Uterus (tissue), 3 donors: ENCODE measurements at regions not wholly inside any gene's neighbourhood (a gene's known extent, or its start where the extent isn't known, plus 50 kb on each side); places are given as distances from the start of the nearest gene placed in this dataset.

Source experiments
- DNase-seq, 2 donors: peaks; one replicate each; pipeline ENCODE4 v3.0.0-alpha.2; 2019 to 2020
- H3K27ac ChIP-seq, 2 donors: fragments of 200-600 bp; sonication (generic); 1 replicate in 1 of 2; 2 replicates in 1 of 2; pipeline ENCODE4 v1.5.1; 2016 to 2018
- H3K27me3 ChIP-seq, 2 donors: fragments of 200-600 bp; sonication (generic); one replicate each; pipeline ENCODE4 v1.5.1; 2018 to 2019; ENCODE audit warnings: control low read depth in 1 of 2
- H3K36me3 ChIP-seq, 2 donors: fragments of 200-600 bp; sonication (generic); one replicate each; pipeline ENCODE4 v1.5.1; 2019; ENCODE audit warnings: control low read depth in 1 of 2
- H3K4me1 ChIP-seq, 2 donors: fragments of 200-600 bp; sonication (generic); one replicate each; pipeline ENCODE4 v1.5.1; 2018 to 2019; ENCODE audit warnings: control low read depth in 1 of 2
- H3K4me3 ChIP-seq, 2 donors: fragments of 200-600 bp; sonication (generic); 1 replicate in 1 of 2; 2 replicates in 1 of 2; pipeline ENCODE4 v1.5.1; 2018 to 2019; ENCODE audit warnings: mild to moderate bottlenecking in 1 of 2
- H3K9me3 ChIP-seq, 2 donors: fragments of 200-600 bp; sonication (generic); one replicate each; pipeline ENCODE4 v1.5.1; 2019; ENCODE audit warnings: control low read depth in 1 of 2
- POLR2A ChIP-seq, 2 donors: fragments of 450-650 bp; IDR thresholded peaks; one replicate each; pipeline ENCODE4 v1.6.1; 2016; ENCODE audit warnings: antibody characterized with exemption in 2 of 2, mild to moderate bottlenecking in 1 of 2, moderate library complexity in 1 of 2
- intact Hi-C: fragments of 100-400 bp; cut with DNase I; formaldehyde crosslinking; loops from one replicate; pipeline ENCODE4 v1.15.1; 2023; ENCODE audit warnings: low total_unique reads
- TF ChIP-seq, protein P1 (sequence below), 4 experiments: fragments of 200-600 bp in 2 of 4; fragments of 450-650 bp in 2 of 4; sonication (generic) in 2 of 4; IDR thresholded peaks; one replicate each; pipeline ENCODE4 v1.5.1; 2016 to 2019; ENCODE audit warnings: antibody characterized with exemption in 4 of 4, mild to moderate bottlenecking in 2 of 4, moderate library complexity in 1 of 4
- donor health status: DM: yes; HTN: yes; CAD: no.

- no peak overlapping the region for H3K27ac ChIP-seq
- H3K36me3 ChIP-seq = no peaks in the 10 kb centered on the region
- no peaks in the 10 kb centered on the region for H3K27me3 ChIP-seq
- no peaks in the 10 kb centered on the region for H3K4me1 ChIP-seq
- no peak for DNase-seq
- no peaks in the 10 kb centered on the region for H3K9me3 ChIP-seq
- no peak overlapping the region for H3K4me3 ChIP-seq
- TF ChIP-seq POLR2A (IDR thresholded peaks at IDR 0.05) = no peak
- TF ChIP-seq, protein P1, sequence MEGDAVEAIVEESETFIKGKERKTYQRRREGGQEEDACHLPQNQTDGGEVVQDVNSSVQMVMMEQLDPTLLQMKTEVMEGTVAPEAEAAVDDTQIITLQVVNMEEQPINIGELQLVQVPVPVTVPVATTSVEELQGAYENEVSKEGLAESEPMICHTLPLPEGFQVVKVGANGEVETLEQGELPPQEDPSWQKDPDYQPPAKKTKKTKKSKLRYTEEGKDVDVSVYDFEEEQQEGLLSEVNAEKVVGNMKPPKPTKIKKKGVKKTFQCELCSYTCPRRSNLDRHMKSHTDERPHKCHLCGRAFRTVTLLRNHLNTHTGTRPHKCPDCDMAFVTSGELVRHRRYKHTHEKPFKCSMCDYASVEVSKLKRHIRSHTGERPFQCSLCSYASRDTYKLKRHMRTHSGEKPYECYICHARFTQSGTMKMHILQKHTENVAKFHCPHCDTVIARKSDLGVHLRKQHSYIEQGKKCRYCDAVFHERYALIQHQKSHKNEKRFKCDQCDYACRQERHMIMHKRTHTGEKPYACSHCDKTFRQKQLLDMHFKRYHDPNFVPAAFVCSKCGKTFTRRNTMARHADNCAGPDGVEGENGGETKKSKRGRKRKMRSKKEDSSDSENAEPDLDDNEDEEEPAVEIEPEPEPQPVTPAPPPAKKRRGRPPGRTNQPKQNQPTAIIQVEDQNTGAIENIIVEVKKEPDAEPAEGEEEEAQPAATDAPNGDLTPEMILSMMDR (IDR thresholded peaks at IDR 0.05) = no peak
- intact Hi-C loops = no loop called here
These were observed 80.5 kb upstream of the CNR1 start for GRCh38 chr6:88246654-88247053.

DNA sequence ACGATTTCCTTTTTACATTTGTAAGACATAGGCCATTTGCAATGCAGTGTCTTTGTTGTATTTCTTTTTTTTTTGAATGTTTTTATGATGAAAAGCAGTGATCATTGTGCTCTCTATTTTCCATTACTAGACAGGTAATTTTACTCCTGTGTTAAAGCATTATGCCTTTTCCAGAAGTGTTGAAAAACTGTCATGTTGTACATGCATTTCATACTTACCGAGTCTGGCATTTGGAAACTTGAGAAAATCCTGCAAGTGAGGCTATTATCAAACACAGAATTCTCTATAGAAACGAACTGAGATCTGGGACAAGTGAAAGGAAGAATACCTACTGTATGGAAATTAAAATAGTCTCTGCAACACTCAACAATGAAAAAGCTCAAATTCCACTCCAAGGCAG, 78.6 kb upstream of the CNR1 start:
- TF ChIP-seq, protein P1 (IDR thresholded peaks at IDR 0.05) = no peak
- no peak for TF ChIP-seq POLR2A (IDR thresholded peaks at IDR 0.05)
- Histone ChIP-seq H3K27ac (no peak overlapping the region), H3K9me3 (no peaks in the 10 kb centered on the region), H3K36me3 (no peaks in the 10 kb centered on the region), H3K27me3 (no peaks in the 10 kb centered on the region), H3K4me1 (no peaks in the 10 kb centered on the region), H3K4me3 (no peak overlapping the region)
- no peak for DNase-seq
- intact Hi-C loops = no loop called here

DNA sequence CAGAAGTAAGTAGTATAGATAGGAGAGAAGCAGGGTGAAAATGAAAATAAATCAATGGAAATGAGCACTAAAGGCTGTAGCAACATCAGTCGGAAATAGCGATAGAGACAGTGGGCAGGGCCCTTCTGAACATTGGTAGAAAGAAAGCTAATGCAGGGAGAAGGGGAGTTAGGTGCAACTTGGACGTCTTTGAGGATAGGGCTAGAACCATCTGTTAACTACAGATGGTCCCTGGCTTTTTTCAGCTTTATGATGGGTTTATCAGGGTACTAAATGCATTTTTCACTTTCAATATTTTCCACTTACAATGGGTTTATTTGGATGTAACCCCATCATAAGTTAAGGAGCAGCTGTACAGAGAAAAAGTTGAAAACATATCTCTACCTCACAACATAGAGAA, 72.8 kb upstream of the CNR1 start:
- Histone ChIP-seq H3K9me3 (no peaks in the 10 kb centered on the region), H3K4me3 (no peak overlapping the region), H3K4me1 (no peaks in the 10 kb centered on the region), H3K36me3 (no peaks in the 10 kb centered on the region), H3K27ac (no peak overlapping the region), H3K27me3 (no peaks in the 10 kb centered on the region)
- DNase-seq = no peak
- no peak for TF ChIP-seq POLR2A (IDR thresholded peaks at IDR 0.05)
- TF ChIP-seq, protein P1 (IDR thresholded peaks at IDR 0.05) = no peak
- intact Hi-C loops = no loop called here

- intact Hi-C loops = no loop called here
- H3K27me3 ChIP-seq = no peaks in the 10 kb centered on the region
- no peak for TF ChIP-seq POLR2A (IDR thresholded peaks at IDR 0.05)
- TF ChIP-seq, protein P1 (IDR thresholded peaks at IDR 0.05) = no peak
- no peak for DNase-seq
- H3K36me3 ChIP-seq = no peaks in the 10 kb centered on the region
- H3K27ac ChIP-seq = no peak overlapping the region
- H3K9me3 ChIP-seq = no peaks in the 10 kb centered on the region
- H3K4me1 ChIP-seq = no peaks in the 10 kb centered on the region
- no peak overlapping the region for H3K4me3 ChIP-seq
These were observed 71.9 kb upstream of the CNR1 start for GRCh38 chr6:88238065-88238464.

DNA sequence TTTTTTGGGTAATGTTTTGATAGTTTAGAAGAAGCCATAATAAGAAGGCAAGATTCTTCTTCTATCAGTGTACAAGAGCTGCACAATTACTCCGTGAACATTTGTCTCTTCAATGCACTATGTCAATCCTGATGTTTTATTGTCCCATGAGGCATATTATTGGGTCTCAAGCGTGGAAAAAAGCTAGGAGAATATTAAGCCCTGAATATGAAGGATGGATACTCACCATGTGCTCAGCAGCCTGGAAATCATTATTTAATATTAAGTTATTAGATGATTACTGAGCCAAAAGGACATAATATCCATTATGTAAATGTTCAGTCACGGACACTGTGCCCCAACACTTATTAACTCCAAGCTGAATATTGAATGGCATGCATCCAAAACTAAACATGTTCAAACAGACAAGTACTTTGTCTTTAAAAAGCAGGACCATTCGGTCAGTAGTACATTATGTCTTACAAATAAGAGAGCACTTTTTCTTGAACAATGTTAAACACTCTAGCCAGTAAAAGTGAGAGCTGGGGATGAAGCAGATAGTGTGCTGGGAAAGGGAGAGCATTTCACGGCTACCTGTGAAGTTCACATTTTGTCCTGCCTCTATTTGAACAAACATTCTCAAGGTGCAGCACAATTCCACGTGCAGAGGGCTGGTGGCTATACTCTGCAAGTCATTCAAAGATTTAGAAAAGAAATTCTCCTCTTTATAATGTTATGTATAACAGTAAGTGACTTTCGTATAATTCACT, 70.6 kb upstream of the CNR1 start:
- TF ChIP-seq, protein P1 (IDR thresholded peaks at IDR 0.05) = no peak
- TF ChIP-seq POLR2A (IDR thresholded peaks at IDR 0.05) = no peak
- no peak overlapping the region for H3K27ac ChIP-seq
- H3K9me3 ChIP-seq = no peaks in the 10 kb centered on the region
- no peaks in the 10 kb centered on the region for H3K4me1 ChIP-seq
- DNase-seq = no peak
- no peaks in the 10 kb centered on the region for H3K27me3 ChIP-seq
- no peak overlapping the region for H3K4me3 ChIP-seq
- intact Hi-C loops = no loop called here
- H3K36me3 ChIP-seq = no peaks in the 10 kb centered on the region
